ENCODE measurements at regions not wholly inside any gene's neighbourhood (a gene's known extent, or its start where the extent isn't known, plus 50 kb on each side); places are given as distances from the start of the nearest gene placed in this dataset.

DNA sequence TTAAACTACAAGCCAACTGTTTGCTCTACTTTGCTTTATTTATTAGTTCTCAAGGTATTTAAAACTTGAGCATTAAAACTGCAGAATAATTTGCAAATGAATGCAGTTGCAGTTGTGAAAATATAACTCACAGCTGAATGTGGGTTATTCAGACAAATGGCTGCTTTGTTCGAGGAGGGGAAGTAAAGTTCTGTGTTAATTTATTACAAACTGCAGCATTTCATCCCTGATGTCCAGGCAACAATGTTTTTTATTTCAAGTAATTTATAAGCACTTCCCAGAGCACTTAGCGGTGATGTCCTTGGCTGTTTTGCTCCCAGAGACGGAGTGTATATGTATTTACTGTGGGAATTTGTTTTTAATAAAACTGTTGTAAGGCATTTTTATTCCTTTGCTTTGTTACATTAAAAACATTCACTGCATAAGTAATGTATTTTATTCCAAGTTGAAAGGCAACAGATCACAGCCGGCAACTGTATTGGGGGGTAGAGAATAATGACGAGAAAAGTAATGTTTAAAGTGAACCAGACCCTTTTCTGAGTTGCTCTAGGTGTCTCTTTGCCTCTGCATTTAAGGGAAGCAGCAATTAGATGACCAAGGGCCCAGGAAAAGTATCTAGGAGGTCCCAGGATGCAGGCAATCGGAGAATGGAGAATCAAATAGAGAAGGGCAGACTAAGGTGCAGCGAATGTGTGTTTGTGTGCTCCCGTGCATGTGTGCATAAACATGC lies 291.2 kb upstream of the SALL1 start:
- Histone ChIP-seq H3K36me3 (no peaks in the 10 kb centered on the region), H3K9me3 (no peaks in the 10 kb centered on the region), H3K27ac (peak overlapping the region; percentile 48), H3K4me3 (no peak overlapping the region), H3K27me3 (no peaks in the 10 kb centered on the region), H3K4me1 (peaks cover 25% of the 10 kb centered on the region)
- no peak for DNase-seq (ENCODE audit: extremely low spot score in 2 of 2)
- TF ChIP-seq POLR2A (IDR thresholded peaks at IDR 0.05) (no peak), CTCF (IDR thresholded peaks at IDR 0.05) (no peak), POLR2AphosphoS5 (IDR thresholded peaks at IDR 0.05; ENCODE audit: insufficient read depth in 1 of 2, low read depth in 1 of 2) (no peak)
- intact Hi-C loops (cut with DNase I): no loop called here

DNA sequence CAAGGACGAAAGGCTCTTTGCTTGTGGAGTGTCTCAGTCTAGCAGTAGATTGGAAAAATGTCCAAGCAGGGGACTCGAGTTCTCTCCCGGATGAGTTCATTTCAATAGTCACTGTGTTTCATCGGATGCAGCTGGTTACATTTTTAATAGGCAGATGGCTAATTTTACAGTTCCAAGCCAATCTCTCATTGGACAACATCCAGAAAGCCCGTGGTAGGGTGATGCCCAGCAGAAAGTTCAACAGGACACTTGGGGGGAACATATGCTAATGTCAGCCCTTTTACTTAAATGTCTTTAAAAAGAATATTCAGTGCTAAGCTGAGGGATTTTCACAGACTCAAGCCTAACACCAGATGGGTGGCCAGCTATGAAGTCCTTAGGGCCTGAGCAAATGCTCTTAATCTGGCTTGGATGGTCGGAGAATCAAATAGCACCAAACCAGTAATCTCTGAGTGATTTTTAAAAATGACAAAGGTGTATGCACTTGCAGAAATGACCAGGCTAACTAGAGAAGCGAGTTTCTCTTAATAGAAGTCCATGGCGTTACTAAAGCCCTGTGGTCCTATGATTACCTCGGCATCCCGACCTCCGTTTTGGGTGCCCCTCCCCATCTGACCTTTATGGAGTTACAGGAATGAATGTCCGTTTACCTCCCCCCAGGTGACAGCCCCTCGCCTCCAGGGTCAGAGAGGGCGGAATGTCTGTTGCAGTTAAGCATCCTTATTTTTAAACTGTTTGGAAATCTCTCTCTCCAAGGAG lies 289.2 kb upstream of the SALL1 start:
- H3K27ac ChIP-seq: peak overlapping the region; percentile 65
- H3K4me1 ChIP-seq: peaks cover 25% of the 10 kb centered on the region
- no peaks in the 10 kb centered on the region for H3K27me3 ChIP-seq
- peak overlapping the region in 1 of 2 donors; percentile 7 for H3K4me3 ChIP-seq
- TF ChIP-seq POLR2AphosphoS5 (IDR thresholded peaks at IDR 0.05; ENCODE audit: insufficient read depth in 1 of 2, low read depth in 1 of 2) (no peak), CTCF (IDR thresholded peaks at IDR 0.05) (no peak)
- DNase-seq (ENCODE audit: extremely low spot score in 2 of 2): no peak
- no peaks in the 10 kb centered on the region for H3K9me3 ChIP-seq
- intact Hi-C loops (cut with DNase I): no loop called here
- H3K36me3 ChIP-seq: no peaks in the 10 kb centered on the region

DNA sequence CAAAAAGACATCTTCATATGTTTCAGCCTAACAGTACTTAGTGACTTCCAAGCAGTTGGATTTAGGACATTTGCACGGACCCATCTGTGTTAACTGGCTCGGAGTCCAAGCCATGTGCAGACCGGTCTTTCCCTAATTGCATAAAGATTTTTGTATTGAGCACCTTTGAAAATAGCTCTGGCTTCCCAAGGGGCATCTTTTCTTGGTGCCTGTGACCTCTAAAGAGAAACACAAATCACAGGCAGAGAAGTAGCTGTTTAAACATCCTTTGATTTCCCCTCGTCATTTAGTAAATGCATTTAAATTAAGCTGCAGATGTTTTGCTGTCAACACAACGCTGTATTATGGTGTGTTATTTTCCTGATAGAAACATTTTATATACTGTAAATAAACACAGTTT lies 288.2 kb upstream of the SALL1 start:
- DNase-seq (ENCODE audit: extremely low spot score in 2 of 2): no peak
- intact Hi-C loops (cut with DNase I): no loop called here
- TF ChIP-seq CTCF (IDR thresholded peaks at IDR 0.05) (no peak), POLR2AphosphoS5 (IDR thresholded peaks at IDR 0.05; ENCODE audit: insufficient read depth in 1 of 2, low read depth in 1 of 2) (no peak), POLR2A (IDR thresholded peaks at IDR 0.05) (no peak)
- peaks cover 25% of the 10 kb centered on the region for H3K4me1 ChIP-seq
- no peaks in the 10 kb centered on the region for H3K9me3 ChIP-seq
- peak overlapping the region; percentile 54 for H3K27ac ChIP-seq
- H3K27me3 ChIP-seq: no peaks in the 10 kb centered on the region
- H3K36me3 ChIP-seq: no peaks in the 10 kb centered on the region
- no peak overlapping the region for H3K4me3 ChIP-seq

- intact Hi-C loops (cut with DNase I): no loop called here
Observed at GRCh38 chr16:51436742-51437141, 285.7 kb upstream of the SALL1 start.

More at GRCh38 chr16:51436742-51437141, 285.7 kb upstream of the SALL1 start:
- no peak overlapping the region for H3K27ac ChIP-seq
- H3K9me3 ChIP-seq: no peaks in the 10 kb centered on the region
- TF ChIP-seq POLR2A (IDR thresholded peaks at IDR 0.05) (no peak), CTCF (IDR thresholded peaks at IDR 0.05) (no peak), POLR2AphosphoS5 (IDR thresholded peaks at IDR 0.05; ENCODE audit: insufficient read depth in 1 of 2, low read depth in 1 of 2) (no peak)
- H3K4me1 ChIP-seq: peaks cover 15% of the 10 kb centered on the region
- H3K27me3 ChIP-seq: no peaks in the 10 kb centered on the region
- no peaks in the 10 kb centered on the region for H3K36me3 ChIP-seq
- DNase-seq (ENCODE audit: extremely low spot score in 2 of 2): no peak
- no peak overlapping the region for H3K4me3 ChIP-seq

Measured in vagina (tissue), 2 donors.